GM23248 (cell line): ENCODE measurements at regions not wholly inside any gene's neighbourhood (a gene's known extent, or its start where the extent isn't known, plus 50 kb on each side); places are given as distances from the start of the nearest gene placed in this dataset.

ENCODE experiments used
- EZH2 ChIP-seq: fragments of 200-600 bp; sonication (generic); IDR thresholded peaks from 2 replicates; pipeline ENCODE4 v1.6.1; 2018; ENCODE audit warnings: antibody characterized with exemption, mild to moderate bottlenecking; ENCODE audit not compliant: insufficient read depth, poor library complexity, severe bottlenecking
- EZH2phosphoT487 ChIP-seq: fragments of 200-600 bp; sonication (generic); IDR thresholded peaks from 2 replicates; pipeline ENCODE4 v1.6.1; 2018; ENCODE audit warnings: antibody characterized with exemption, moderate library complexity, mild to moderate bottlenecking, low read depth; ENCODE audit not compliant: insufficient read depth

- TF ChIP-seq EZH2 (no peak), EZH2phosphoT487 (no peak)
Measured at GRCh38 chr4:141919649-141920048, 283.3 kb downstream of the IL15 start.
